GM12878 (cell line): ENCODE measurements at regions not wholly inside any gene's neighbourhood (a gene's known extent, or its start where the extent isn't known, plus 50 kb on each side); places are given as distances from the start of the nearest gene placed in this dataset.
"Not testable (repeated sequence)": the region's sequence is repeated elsewhere in the genome, so short reads cannot be mapped to it uniquely, and the experiment has no call there.

Source experiments
- ATAC-seq: fragments of 200-7000 bp; cut with Tn5 transposase; 3 replicates; pipeline ENCODE4 v1.9.1; 2020; ENCODE audit warnings: mild to moderate bottlenecking, moderate library complexity
- BruUV-seq: library from RNA; stranded (reverse); fragments of 400-500 nt; replicated peaks from 2 replicates; lab custom pipeline; 2021; lab: Mats Ljungman, UMichigan
- CTCF ChIA-PET: fragments of 300-600 bp; sonication (Branson Sonifier 250); formaldehyde crosslinking; extraction: SDS; loops from one replicate; lab custom pipeline; 2021; ENCODE audit warnings: inconsistent platforms; lab: Yijun Ruan, JAX
- POLR2A ChIA-PET: fragments of 350-600 bp; formaldehyde crosslinking; extraction: SDS; loops from one replicate; lab custom pipeline; 2021; ENCODE audit warnings: inconsistent platforms; lab: Charles Lee
- RAD21 ChIA-PET: fragments of 300-600 bp; sonication (Branson Sonifier 250); formaldehyde crosslinking; loops from one replicate; lab custom pipeline; 2023; ENCODE audit warnings: antibody characterized with exemption; ENCODE audit not compliant: unreplicated experiment; lab: Charles Lee
- SMC1A ChIA-PET: fragments of 300-600 bp; sonication (Branson Sonifier 250); formaldehyde crosslinking; loops from one replicate; lab custom pipeline; 2023; ENCODE audit not compliant: unreplicated experiment, uncharacterized antibody; lab: Charles Lee
- DNase-seq: peaks from one replicate; pipeline ENCODE4 v3.0.0-alpha.2; 2011; ENCODE audit warnings: low read depth, low spot score
- FAIRE-seq: peaks from 3 replicates; lab custom pipeline; 2011; peaks lifted over from hg19 to GRCh38; lab: Jason Lieb, UNC
- H2AFZ ChIP-seq: 2 replicates; pipeline ENCODE4 v1.6.0; 2011; ENCODE audit warnings: low read depth, low read length, control low read depth; ENCODE audit not compliant: control insufficient read depth
- H3K27ac ChIP-seq: 2 replicates; pipeline ENCODE4 v1.5.1; 2011; ENCODE audit warnings: control low read depth; ENCODE audit not compliant: control insufficient read depth, insufficient read depth
- H3K27me3 ChIP-seq, 2 experiments: replicated peaks in 1 of 2; 2 replicates each; pipeline versions ENCODE4 v1.6.0 to v1.6.1; 2011; ENCODE audit warnings: low read length in 1 of 2; ENCODE audit not compliant: control insufficient read depth in 2 of 2, insufficient read depth in 2 of 2
- H3K36me3 ChIP-seq, 2 experiments: 2 replicates each; pipeline ENCODE4 v1.5.1; 2011; ENCODE audit warnings: low read length in 1 of 2; ENCODE audit not compliant: control insufficient read depth in 2 of 2, insufficient read depth in 2 of 2
- H3K4me1 ChIP-seq: 2 replicates; pipeline ENCODE4 v1.6.1; 2011; ENCODE audit warnings: mild to moderate bottlenecking, low read length, moderate library complexity, mixed read lengths; ENCODE audit not compliant: control insufficient read depth, insufficient read depth
- H3K4me2 ChIP-seq: 2 replicates; pipeline ENCODE4 v1.6.0; 2011; ENCODE audit warnings: control low read depth; ENCODE audit not compliant: control insufficient read depth, insufficient read depth
- H3K4me3 ChIP-seq: fragments of 200-600 bp; sonication (generic); 2 replicates; pipeline ENCODE4 v1.5.1; 2016
- H3K79me2 ChIP-seq: 2 replicates; pipeline ENCODE4 v1.6.0; 2011; ENCODE audit warnings: low read length; ENCODE audit not compliant: control insufficient read depth, insufficient read depth
- H3K9ac ChIP-seq: 2 replicates; pipeline ENCODE4 v1.8.0; 2011; ENCODE audit warnings: low read length, control low read depth, mixed read lengths; ENCODE audit not compliant: control insufficient read depth, insufficient read depth
- H3K9me3 ChIP-seq: replicated peaks from 3 replicates; pipeline ENCODE4 v1.5.1; 2011; ENCODE audit warnings: mild to moderate bottlenecking, low read length; ENCODE audit not compliant: control insufficient read depth, insufficient read depth
- H4K20me1 ChIP-seq: 2 replicates; pipeline ENCODE4 v1.6.0; 2011; ENCODE audit not compliant: control insufficient read depth, insufficient read depth
- BACH1 ChIP-seq: fragments of 450-650 bp; IDR thresholded peaks from 2 replicates; pipeline ENCODE4 v1.6.1; 2017; ENCODE audit warnings: mild to moderate bottlenecking, borderline replicate concordance
- BCL11A ChIP-seq: IDR thresholded peaks from 2 replicates; pipeline ENCODE4 v1.6.1; 2011; ENCODE audit warnings: low read depth, low read length
- EGR1 ChIP-seq, 2 experiments: IDR thresholded peaks; 1 replicate in 1 of 2; 2 replicates in 1 of 2; pipeline ENCODE4 v1.6.1; 2011 to 2012; ENCODE audit warnings: low read depth in 2 of 2, low read length in 2 of 2, borderline replicate concordance in 1 of 2, mild to moderate bottlenecking in 1 of 2, moderate library complexity in 1 of 2
- EP300 ChIP-seq, 2 experiments: fragments of 150-350 bp in 1 of 2; IDR thresholded peaks; 2 replicates each; pipeline ENCODE4 v1.6.1; 2011 to 2012; ENCODE audit warnings: low read depth in 2 of 2, low read length in 2 of 2, borderline replicate concordance in 1 of 2, improper control_type of control experiment in 1 of 2, inconsistent platforms in 1 of 2; ENCODE audit not compliant: control insufficient read depth in 1 of 2
- GATAD2B ChIP-seq: fragments of 450-650 bp; conservative IDR thresholded peaks from 2 replicates; pipeline ENCODE4 v1.6.1; 2017; ENCODE audit warnings: low read depth, mild to moderate bottlenecking, moderate library complexity
- HCFC1 ChIP-seq: fragments of 150-350 bp; IDR thresholded peaks from 2 replicates; pipeline ENCODE4 v1.6.1; 2014; ENCODE audit warnings: low read length
- IRF4 ChIP-seq: IDR thresholded peaks from 2 replicates; pipeline ENCODE4 v1.6.1; 2011; ENCODE audit warnings: low read depth, low read length
- KAT2A ChIP-seq: conservative IDR thresholded peaks from 2 replicates; pipeline ENCODE4 v1.6.1; 2011; ENCODE audit warnings: low read depth, low read length; ENCODE audit not compliant: control insufficient read depth
- KLF5 ChIP-seq: fragments of 450-650 bp; IDR thresholded peaks from 2 replicates; pipeline ENCODE4 v1.6.1; 2014; ENCODE audit warnings: mild to moderate bottlenecking; ENCODE audit not compliant: partially characterized antibody
- PML ChIP-seq: IDR thresholded peaks from 2 replicates; pipeline ENCODE4 v1.6.1; 2012; ENCODE audit warnings: low read length, inconsistent platforms
- RB1 ChIP-seq: fragments of 450-650 bp; formaldehyde crosslinking; IDR thresholded peaks from 2 replicates; pipeline ENCODE4 v1.6.1; 2017; ENCODE audit warnings: mild to moderate bottlenecking, borderline replicate concordance
- YY1 ChIP-seq: IDR thresholded peaks from 2 replicates; pipeline ENCODE4 v1.6.1; 2011; ENCODE audit warnings: low read depth, mild to moderate bottlenecking, low read length
- WGBS: methylation state at CpG from one replicate; pipeline ENCODE4 v1.1.6; 2016; ENCODE audit warnings: low lambda C conversion rate; ENCODE audit not compliant: insufficient replicate concordance, insufficient coverage; ENCODE audit errors: missing lambda C conversion rate; 5-methylcytosine and 5-hydroxymethylcytosine counted together
- in situ Hi-C: fragments of 300-500 bp; cut with MboI; formaldehyde crosslinking; loops from 9 replicates; pipeline ENCODE4 v1.14.3; 2018; ENCODE audit warnings: mixed read lengths
- intact Hi-C: fragments of 100-400 bp; cut with micrococcal nuclease; formaldehyde crosslinking; loops from one replicate; pipeline ENCODE4 v1.14.2; 2022; ENCODE audit not compliant: unreplicated experiment
- TF ChIP-seq, protein P1 (sequence below): IDR thresholded peaks from 2 replicates; pipeline ENCODE4 v1.6.1; 2012; ENCODE audit warnings: low read length, inconsistent platforms

DNA sequence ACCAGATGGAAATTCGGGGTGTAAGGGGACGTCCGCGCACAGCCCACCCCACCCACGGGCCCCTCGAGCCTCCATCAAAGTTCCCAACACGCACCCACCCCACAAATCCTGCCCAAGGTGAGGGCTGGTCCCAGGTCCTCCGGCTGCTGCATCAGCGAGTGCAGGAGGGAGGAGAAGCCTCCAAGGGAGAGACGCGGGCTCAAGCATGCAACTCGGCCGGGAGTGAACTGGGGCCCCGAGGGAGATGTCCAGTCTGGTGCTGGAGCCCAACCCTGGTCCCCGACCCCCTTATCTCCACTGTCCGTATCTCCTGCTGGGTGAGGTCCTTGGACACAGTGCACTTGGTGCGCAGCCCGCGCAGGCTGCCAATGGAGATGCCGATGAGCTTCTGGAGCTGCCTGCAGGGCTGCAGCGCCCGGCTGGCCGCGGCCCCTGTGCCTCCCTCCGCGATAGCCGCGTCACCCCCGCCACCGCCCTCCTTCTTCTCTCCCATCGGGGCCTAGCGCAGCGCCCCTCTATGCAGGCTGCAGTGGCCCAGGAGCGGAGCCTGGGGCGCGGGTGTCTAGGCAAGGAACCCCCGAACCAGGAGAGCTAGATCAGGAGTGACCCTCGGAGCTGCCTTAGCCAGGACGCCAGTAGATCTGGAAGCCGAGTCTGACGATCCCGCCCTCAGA is 489.2 kb downstream of the ZNF33B start:
- H2AFZ ChIP-seq, result no peak overlapping the region
- H3K27ac ChIP-seq, result no peak overlapping the region
- no peak overlapping the region for H3K4me3 ChIP-seq
- H3K79me2 ChIP-seq, result no peaks in the 10 kb centered on the region
- no peak for ATAC-seq
- intact Hi-C loops (no loop called here), in situ Hi-C loops (no loop called here)
- POLR2A ChIA-PET, result no interaction called here
- no peak for TF ChIP-seq EGR1 (IDR thresholded peaks at IDR 0.05; ENCODE audit: borderline replicate concordance in 1 of 2, low read depth in 2 of 2, low read length in 2 of 2)
- no peak for TF ChIP-seq GATAD2B
- no peak for TF ChIP-seq KAT2A
- TF ChIP-seq YY1, result no peak
- TF ChIP-seq HCFC1, result no peak
- no peak for TF ChIP-seq BACH1
- TF ChIP-seq KLF5, result no peak
- no peak for TF ChIP-seq PML
- TF ChIP-seq BCL11A, result no peak
- no peak for TF ChIP-seq RB1
- TF ChIP-seq, protein P1, sequence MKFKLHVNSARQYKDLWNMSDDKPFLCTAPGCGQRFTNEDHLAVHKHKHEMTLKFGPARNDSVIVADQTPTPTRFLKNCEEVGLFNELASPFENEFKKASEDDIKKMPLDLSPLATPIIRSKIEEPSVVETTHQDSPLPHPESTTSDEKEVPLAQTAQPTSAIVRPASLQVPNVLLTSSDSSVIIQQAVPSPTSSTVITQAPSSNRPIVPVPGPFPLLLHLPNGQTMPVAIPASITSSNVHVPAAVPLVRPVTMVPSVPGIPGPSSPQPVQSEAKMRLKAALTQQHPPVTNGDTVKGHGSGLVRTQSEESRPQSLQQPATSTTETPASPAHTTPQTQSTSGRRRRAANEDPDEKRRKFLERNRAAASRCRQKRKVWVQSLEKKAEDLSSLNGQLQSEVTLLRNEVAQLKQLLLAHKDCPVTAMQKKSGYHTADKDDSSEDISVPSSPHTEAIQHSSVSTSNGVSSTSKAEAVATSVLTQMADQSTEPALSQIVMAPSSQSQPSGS, result no peak
- no peak for TF ChIP-seq IRF4
- TF ChIP-seq EP300 (IDR thresholded peaks at IDR 0.05; ENCODE audit: borderline replicate concordance in 1 of 2, control insufficient read depth in 1 of 2, low read depth in 2 of 2, low read length in 2 of 2), result no peak
- H3K9me3 ChIP-seq, result no peaks in the 10 kb centered on the region; the same call in 2 of the 3 replicates
- 66% methylated on average over 40 of the region's 42 CpGs for WGBS
- no peak for DNase-seq
- no peaks in the 10 kb centered on the region for H3K36me3 ChIP-seq
- RAD21 ChIA-PET, result no interaction called here
- no peak overlapping the region for H3K9ac ChIP-seq
- BruUV-seq, result no TSS peak
- no peaks in the 10 kb centered on the region for H4K20me1 ChIP-seq
- no peaks in the 10 kb centered on the region for H3K27me3 ChIP-seq
- CTCF ChIA-PET, result no interaction called here
- FAIRE-seq, result no peak
- SMC1A ChIA-PET, result no interaction called here
- no peak overlapping the region for H3K4me2 ChIP-seq
- H3K4me1 ChIP-seq, result no peaks in the 10 kb centered on the region

DNA sequence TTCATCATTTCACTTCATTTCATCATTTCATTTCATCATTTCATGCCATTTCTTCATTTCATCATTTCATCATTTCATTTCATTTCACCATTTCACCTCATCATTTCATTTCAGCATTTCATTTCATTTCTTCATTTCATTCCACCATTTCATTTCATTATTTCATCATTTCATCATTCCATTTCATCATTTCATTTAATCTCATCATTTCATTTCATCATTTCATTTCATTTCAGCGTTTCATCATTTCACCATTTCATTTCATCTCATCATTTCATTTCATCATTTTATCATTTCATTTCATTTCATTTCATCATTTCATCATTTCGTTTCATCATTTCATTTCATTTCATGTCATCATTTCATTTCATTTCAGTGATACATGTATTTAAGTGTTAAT is 492.2 kb downstream of the ZNF33B start:
- H3K36me3 ChIP-seq, intact Hi-C loops, ATAC-seq, in situ Hi-C loops, H3K27me3 ChIP-seq, H3K79me2 ChIP-seq, POLR2A ChIA-PET, H3K9ac ChIP-seq, RAD21 ChIA-PET, DNase-seq, FAIRE-seq, H2AFZ ChIP-seq, H3K9me3 ChIP-seq, H3K27ac ChIP-seq, H3K4me1 ChIP-seq, BruUV-seq, SMC1A ChIA-PET, H4K20me1 ChIP-seq, CTCF ChIA-PET, H3K4me2 ChIP-seq, H3K4me3 ChIP-seq: not testable (repeated sequence)
- WGBS, result 0% methylated on average over 2 of the region's 2 CpGs
